CD1c-positive myeloid dendritic cell (primary cell): ENCODE measurements at regions not wholly inside any gene's neighbourhood (a gene's known extent, or its start where the extent isn't known, plus 50 kb on each side); places are given as distances from the start of the nearest gene placed in this dataset.

Source experiments
- DNase-seq: peaks from one replicate; pipeline ENCODE4 v3.0.0-alpha.2; 2016; ENCODE audit errors: extremely low spot score

GRCh38 chr1:83813576-83813975 lies 185.4 kb downstream of the TTLL7 start:
- DNase-seq = no peak

DNA sequence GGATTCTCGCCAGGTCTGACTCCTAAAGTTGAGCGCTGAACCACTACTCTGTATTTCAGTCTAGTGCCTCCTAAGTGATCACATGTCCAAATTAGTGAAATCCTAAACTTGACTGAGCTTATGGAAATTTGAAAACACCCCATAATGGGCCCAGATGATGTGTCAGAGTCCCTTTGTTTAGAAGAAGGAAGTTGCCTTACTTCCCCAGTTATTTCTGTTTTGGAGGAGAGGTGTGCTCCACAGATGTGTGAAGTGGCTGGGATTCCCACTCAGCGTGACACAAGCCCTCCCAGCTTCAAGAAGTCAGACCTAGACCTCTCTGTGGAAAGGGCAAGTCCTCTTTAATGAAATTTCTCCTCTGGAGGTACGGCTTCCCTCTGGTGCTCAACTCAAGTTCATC lies 188.8 kb downstream of the TTLL7 start:
- no peak for DNase-seq

GRCh38 chr1:83808536-83808935 lies 190.4 kb downstream of the TTLL7 start:
- DNase-seq = no peak

DNA sequence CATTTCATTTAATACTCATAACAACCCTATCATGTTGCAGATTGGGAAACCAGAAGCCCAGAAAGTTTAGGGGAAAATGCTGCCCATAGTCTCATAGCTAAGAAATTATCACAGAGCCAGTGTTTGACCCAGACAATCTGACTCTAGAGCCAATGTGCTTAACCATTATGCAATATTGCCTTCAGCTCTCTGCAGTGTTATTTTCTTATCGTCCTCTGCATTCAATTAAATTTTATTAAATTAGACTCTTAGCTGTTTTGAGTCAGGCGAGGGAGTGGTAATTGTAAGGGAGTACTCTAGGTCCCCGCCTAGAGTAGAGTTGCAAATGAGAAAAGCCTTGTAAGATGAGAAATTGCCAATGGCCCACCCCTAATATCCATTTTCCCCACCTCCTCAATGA lies 191.1 kb downstream of the TTLL7 start:
- DNase-seq = no peak

DNA sequence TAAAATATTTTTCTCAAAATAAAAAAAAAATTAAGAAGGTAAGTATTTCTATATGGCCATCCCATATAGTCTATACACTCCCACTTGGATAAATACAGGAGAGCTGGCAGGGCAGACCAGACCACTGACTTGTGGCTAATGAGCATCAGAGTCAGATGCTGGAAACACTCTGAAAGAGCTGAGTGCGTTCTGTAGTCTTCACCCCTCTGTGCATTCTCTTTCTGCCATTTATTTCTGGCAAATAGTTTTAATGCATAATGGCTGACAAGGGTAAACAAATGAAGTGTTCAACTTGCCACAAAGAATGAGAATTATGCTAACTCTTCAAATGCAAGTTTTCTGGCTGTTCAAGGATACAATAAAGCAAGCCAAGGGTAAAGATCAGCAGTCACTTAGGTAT lies 191.7 kb downstream of the TTLL7 start:
- DNase-seq = no peak

DNA sequence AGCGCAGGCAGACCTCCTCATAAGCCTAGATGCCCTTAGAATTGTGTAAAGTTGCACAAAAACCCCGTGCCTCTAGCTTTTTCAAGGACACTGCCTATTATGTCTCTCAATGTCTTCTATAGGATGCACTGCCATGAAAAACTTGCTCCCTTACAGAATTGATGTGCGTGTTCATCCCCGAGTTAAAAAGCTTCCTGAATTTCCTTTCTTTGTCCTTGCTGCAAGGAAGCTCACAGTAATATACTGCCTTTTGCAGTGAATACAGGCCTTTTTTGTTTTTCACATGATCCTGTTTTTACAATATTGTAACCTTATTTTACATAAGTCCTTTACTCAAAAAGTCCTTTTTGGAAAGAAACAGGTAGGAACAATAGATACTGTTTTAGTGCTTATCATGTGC lies 193.0 kb downstream of the TTLL7 start:
- DNase-seq = no peak

DNA sequence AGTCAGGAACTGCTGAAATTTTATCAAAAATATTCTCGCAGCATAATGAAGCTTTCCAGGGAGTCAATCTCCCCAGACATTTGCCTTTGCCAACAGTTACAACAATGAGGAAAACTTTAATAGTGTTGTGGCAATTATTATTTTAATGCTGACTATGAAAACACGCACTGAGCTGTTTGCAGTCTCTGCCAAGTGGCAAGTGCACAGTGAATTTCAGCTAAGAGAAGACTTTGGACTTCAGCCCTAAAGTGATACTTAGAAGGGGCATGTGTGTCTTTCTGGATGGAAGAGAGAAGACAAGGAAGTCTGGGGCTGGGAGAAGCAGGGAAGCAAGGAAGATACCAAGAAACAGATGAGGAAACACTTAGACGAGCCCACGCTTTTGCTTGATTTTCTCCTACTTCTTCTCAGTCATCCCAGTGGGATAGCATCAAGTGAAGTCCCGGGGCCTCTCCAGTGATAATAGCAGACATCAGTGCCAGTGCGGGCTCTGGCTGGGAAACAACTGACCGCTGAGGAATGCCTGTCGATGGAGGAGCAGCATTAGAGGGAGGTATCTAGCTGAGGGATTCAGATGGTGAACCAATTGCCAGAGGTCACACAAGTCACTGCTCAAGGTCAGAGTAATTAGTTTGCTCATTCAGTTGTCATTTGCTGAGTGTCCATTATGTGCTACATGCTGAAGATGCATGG lies 196.3 kb downstream of the TTLL7 start:
- no peak for DNase-seq

GRCh38 chr1:83802023-83802422 lies 196.9 kb downstream of the TTLL7 start:
- DNase-seq = no peak

GRCh38 chr1:83800066-83800465 lies 198.9 kb downstream of the TTLL7 start:
- DNase-seq = no peak

- no peak for DNase-seq
These were observed 199.3 kb downstream of the TTLL7 start for GRCh38 chr1:83799594-83799993.

DNA sequence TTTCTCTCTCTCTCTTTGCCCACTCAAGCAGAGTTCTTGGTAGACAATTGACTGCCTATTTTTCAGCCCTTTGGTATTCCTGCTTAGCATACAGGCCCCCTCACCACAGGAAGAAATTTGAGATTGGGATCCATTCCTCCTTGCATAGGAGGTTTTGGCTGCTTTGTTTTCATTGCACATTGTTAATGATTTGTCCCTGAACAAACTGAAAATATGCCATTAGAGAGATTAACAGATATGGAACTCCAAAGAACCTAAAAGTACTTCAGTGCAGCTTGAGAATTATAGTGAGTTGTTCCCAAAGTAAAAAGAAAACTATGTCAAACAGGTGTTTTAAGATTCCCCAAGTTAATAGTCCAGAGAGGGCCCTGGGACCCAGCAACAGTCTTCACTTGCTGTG lies 200.0 kb downstream of the TTLL7 start:
- no peak for DNase-seq

DNA sequence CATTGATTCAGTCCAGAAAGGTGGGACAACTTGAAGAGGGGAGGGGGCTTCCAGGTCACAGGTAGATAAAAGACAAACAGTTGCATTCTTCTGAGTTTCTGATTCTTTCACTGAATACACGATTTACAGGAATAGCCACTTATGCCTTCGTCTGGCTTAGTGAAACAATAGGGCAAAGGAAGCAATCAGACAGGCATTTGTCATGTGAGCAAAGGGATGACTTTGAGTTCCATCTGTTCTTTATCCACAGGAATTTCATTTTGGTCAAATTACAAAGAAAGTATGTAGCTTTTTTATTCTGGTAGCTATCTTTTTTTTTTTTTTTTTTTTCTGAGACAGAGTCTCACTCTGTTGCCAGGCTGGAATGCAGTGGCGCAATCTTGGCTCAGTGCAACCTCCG lies 202.5 kb downstream of the TTLL7 start:
- DNase-seq = no peak

DNA sequence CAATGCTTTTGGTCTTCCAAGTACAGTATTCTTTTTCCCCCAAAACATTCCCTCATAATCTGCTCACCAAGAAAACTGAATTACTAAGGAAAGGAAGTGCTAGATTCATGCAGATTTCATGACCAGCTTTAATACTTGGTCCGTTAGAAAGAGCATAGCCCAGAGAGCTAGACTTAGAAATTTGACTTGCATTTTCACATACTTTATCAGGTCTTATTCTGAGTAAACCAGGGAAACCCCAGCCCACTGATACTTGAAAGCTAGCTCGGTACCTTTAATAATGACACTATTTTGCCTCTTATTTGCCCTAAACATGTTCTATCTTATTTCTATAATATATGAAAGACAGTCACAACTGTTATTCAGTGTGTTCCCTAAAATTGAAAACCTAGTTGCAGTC lies 204.5 kb downstream of the TTLL7 start:
- DNase-seq = no peak

DNA sequence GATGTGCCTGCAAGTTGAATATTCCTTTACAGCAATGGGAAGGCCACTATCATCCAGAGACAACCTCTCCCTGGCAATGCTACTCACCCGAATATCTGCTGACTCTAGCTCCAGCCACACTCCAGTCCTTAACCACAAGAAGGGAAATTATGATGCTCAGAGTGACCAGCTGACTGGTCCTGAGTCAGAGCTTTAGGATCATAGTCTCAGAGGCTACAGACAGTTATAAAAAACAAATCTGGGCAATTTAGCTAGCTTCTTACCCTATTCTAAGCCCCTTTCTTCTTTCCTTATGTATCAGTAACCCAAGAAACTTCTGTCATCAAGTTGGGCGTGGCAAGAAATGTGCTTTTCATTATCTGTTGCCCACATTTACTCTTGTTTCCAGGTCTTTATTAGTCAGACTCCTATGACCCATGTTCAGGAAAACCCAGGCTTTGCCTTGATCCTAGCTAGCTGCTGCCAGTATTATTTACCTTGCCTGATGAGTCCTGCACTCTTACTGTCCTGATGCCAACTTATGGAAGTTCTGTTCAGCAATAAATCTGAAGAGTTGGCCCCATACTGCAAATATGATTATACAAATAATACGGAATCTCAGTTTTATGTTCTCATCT lies 207.0 kb downstream of the TTLL7 start:
- DNase-seq = no peak

DNA sequence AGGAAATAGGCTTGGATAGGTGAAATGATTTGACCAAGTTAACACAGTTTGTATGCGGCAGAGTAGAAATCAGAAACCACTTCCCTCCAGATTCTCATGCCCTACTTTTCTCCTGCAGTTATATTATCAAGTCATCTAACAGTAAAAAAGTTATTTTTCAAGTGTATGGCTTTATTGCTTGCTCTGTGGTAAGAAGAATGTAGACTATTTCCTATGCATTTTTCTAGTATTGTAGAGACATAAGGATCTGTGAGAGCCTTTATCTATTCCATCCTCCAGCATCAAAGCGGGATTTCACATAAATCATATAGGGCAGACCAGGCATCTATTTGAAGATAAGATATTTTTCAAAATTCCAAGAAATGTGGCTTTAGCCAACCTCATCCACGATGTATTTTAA lies 208.5 kb downstream of the TTLL7 start:
- no peak for DNase-seq

GRCh38 chr1:83787246-83787998 lies 211.5 kb downstream of the TTLL7 start:
- DNase-seq = no peak

- DNase-seq = no peak
These were observed 217.3 kb downstream of the TTLL7 start for GRCh38 chr1:83781667-83782066.

DNA sequence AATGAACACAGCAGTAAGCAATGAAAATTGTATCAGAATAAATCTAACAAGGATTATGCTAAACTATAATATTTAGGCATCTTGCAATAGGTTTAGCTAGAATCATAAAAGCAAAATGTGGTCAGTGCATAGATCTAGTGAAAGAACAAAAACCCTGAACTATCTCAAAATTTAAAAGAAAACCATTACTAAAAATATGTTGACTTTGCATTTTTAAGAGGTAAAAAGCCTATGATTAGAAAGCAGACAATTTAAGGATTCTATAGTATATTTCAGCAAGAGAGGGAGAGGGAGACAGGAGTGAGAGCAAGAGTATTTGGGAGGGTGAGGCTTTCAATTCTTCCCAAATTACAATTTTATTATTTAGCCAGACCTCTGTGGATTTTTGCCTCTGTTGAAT lies 219.4 kb downstream of the TTLL7 start:
- no peak for DNase-seq

GRCh38 chr1:83777758-83778101 lies 221.2 kb downstream of the TTLL7 start:
- no peak for DNase-seq

DNA sequence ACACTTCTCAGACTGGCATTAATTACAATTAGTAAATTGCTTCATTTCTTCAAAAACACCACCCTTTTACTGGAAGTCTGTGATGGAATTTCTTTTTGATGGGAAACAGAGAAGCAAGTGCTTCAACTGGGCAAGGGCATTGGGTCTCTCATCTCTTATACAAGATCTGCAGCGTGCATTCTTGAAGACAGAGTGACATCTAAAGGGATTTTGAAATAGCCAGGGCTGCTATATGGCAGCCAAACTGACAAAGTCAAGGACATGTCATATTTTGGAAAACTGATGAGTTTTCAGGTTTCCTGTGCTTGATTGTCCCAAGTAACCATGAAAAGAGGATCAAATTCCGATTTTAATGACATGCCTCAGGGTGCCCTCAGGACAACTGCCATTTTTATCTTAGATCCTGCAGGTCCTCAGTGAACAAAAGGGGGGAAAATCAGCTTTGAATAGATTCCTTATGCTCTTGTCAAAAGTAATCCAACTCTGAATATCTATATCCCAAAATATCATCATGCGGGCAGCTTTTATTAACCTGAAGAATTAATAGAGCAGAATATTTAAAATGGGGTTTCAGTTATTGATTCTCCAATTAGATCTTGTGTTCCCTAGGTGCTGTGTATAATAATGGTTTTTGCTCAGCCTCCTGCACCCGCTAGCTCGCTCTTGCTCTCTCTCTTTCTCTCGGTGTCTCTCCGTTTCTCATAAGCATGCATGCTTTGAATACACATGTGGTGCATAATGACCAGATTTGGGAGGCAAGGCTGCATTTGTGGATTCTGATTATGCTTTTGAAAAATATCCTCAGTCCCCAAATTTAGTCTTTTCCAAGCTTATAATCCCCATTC lies 221.8 kb downstream of the TTLL7 start:
- DNase-seq = no peak

DNA sequence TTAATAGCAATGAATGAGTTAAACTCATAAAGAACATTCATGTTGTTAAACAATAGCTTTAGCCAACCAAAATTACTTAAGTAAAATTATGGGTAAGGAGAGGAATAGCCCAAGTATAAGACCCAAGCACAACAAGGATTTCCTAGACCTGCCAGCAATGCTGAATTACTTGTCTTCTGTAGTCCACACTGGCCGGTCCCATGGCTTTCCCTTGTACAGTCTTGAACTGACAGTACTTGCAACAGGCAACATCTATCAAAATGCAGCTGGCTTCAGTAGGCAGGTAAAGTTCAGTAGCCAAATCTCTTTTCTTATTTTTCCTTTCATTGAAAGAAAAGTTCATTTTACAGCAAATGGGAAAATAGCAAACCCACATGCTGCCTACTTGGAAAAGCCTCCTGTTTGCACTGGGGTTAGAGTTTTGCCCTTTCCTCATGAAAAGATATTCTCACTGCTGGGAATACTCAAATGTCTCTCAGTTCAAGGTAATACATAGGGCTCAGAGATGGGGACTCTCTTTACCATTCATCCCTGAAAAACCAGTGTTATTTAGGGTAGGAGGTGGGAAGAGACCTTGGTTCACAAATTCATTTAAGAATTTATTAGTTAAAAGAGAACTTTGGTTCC lies 222.8 kb downstream of the TTLL7 start:
- no peak for DNase-seq

GRCh38 chr1:83773059-83773458 lies 225.9 kb downstream of the TTLL7 start:
- no peak for DNase-seq
